BLaER1 treated with 17β-estradiol and CSF1 and Interleukin-3, amounts not matched to agents 10 nM and 100 nM (cell line): ENCODE measurements at regions not wholly inside any gene's neighbourhood (a gene's known extent, or its start where the extent isn't known, plus 50 kb on each side); places are given as distances from the start of the nearest gene placed in this dataset.
"Not testable (repeated sequence)": the region's sequence is repeated elsewhere in the genome, so short reads cannot be mapped to it uniquely, and the experiment has no call there.

Source experiments
- H3K27ac ChIP-seq, 11 experiments: shearing (Covaris generic); formaldehyde crosslinking; 2 replicates each; pipeline ENCODE4 v1.8.1; 2022
- H3K27me3 ChIP-seq, 11 experiments: shearing (Covaris generic); formaldehyde crosslinking; 2 replicates each; pipeline ENCODE4 v1.8.1; 2022
- H3K36me3 ChIP-seq, 11 experiments: shearing (Covaris generic); formaldehyde crosslinking; 2 replicates each; pipeline ENCODE4 v1.8.1; 2022
- H3K4me1 ChIP-seq, 10 experiments: shearing (Covaris generic); formaldehyde crosslinking; 2 replicates each; pipeline ENCODE4 v1.8.1; 2022
- H3K4me2 ChIP-seq, 11 experiments: shearing (Covaris generic); formaldehyde crosslinking; 2 replicates each; pipeline ENCODE4 v1.8.1; 2022
- H3K4me3 ChIP-seq, 10 experiments: shearing (Covaris generic); formaldehyde crosslinking; 2 replicates each; pipeline ENCODE4 v1.8.1; 2022
- H3K9ac ChIP-seq, 11 experiments: shearing (Covaris generic); formaldehyde crosslinking; 2 replicates each; pipeline ENCODE4 v1.8.1; 2022
- H3K9me3 ChIP-seq, 11 experiments: shearing (Covaris generic); formaldehyde crosslinking; replicated peaks in 1 of 11; 2 replicates each; pipeline ENCODE4 v1.8.1; 2022
- H4K20me1 ChIP-seq, 11 experiments: shearing (Covaris generic); formaldehyde crosslinking; 2 replicates each; pipeline ENCODE4 v1.8.1; 2022
- Cebpa-rat ChIP-seq, 11 experiments: shearing (Covaris generic); IDR thresholded peaks; 2 replicates each; pipeline ENCODE4 v1.8.1; 2022

DNA sequence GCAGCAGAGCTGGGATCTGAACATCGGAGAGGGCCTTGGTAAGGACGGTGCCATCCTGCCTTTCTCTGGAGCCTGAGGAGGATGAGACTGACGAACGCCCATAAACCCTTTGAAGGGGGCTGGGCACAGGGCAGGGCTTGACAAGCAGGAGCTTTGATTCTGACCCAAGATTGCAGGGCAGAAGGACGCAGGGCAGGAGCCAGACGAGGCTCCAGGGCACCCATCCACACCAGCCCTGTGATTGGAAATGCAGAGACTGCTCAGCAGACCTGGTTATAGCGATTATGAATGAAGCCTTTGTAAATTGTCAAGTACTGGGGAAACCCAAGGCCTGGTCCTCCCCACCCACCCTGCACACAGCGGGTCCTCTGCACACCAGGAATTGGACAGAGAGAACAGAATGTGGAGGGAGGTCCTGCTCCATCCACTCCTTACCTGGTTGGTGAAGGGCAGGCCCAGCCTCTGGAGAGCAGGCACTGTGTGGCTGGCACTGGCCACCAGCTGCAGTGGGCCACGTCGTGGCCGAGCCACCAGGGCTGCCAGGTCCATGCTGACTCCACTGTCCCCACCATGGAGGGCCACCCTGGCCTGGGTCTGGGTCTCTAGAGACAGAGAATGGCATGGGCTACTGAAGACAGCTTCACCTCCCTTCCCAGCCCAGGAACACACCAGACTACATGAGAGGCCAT is 68.8 kb downstream of the RMI2 start:
- TF ChIP-seq Cebpa-rat (IDR thresholded peaks at IDR 0.05), result no peak
- Histone ChIP-seq H3K27ac (no peak overlapping the region), H3K4me3 (no peak overlapping the region), H3K9me3 (peaks cover 0 to 5% (median 3%) of the 10 kb centered on the region in 11 experiments; a peak in 8 of 22 replicates), H4K20me1 (no peaks in the 10 kb centered on the region), H3K36me3 (no peaks in the 10 kb centered on the region), H3K4me1 (peaks cover 9 to 52% (median 39%) of the 10 kb centered on the region in 10 experiments), H3K4me2 (no peak overlapping the region), H3K9ac (no peak overlapping the region), H3K27me3 (no peaks in the 10 kb centered on the region)

- H3K4me3 ChIP-seq, result no peak overlapping the region
- no peak overlapping the region for H3K27ac ChIP-seq
- H3K36me3 ChIP-seq, result no peaks in the 10 kb centered on the region
- H3K4me1 ChIP-seq, result peaks cover 9 to 48% (median 34%) of the 10 kb centered on the region in 10 experiments
- no peaks in the 10 kb centered on the region for H3K27me3 ChIP-seq
- no peak for TF ChIP-seq Cebpa-rat (IDR thresholded peaks at IDR 0.05)
- H4K20me1 ChIP-seq, result no peaks in the 10 kb centered on the region
- peak overlapping the region in 6 of 11 experiments; percentile 1 to 37 (median 24); a peak in 7 of 22 replicates for H3K4me2 ChIP-seq
- H3K9me3 ChIP-seq, result peaks cover 0 to 5% (median 3%) of the 10 kb centered on the region in 11 experiments; a peak in 8 of 22 replicates
- H3K9ac ChIP-seq, result no peak overlapping the region
Observed at GRCh38 chr16:11414815-11415775, 69.8 kb downstream of the RMI2 start.

DNA sequence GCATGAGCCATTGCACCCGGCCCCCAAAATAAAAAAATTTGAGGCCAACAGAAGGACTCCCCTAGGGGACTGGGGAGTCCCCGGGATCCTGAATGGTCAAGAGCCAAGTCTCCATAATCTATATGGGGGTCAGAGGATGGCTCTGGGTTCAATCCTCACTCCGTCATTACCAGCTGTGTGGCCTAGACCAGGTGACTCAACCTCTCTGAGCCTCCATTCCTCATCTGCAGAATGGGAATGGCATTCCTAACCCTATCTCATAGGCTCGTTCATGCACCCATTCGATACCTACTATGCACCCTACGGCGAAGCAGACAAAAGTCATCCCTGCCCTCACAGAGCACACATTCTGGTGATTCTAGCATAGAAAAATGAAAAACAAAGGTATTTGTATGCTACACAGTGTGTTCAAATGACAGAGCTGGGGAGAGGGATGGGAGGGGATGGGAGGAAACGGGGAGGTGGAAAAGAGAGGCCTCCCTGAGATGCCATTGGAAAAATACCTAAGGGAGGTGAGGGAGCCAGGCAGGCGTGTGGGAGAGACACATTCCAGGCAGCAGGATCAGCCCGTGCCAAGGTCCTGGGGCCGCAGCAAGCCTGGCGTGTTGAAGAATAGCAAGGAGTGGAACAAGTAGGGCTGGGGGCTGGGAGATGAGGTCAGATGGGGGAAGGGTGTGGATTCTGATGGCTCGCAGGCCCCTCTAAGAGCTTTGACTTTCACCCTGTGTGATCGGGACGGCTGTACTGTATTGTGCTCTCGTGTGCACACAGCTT is 71.2 kb downstream of the RMI2 start:
- Histone ChIP-seq H3K4me2 (no peak overlapping the region), H4K20me1 (no peaks in the 10 kb centered on the region), H3K27ac (no peak overlapping the region), H3K36me3 (no peaks in the 10 kb centered on the region), H3K4me1 (peaks cover 0 to 39% (median 21%) of the 10 kb centered on the region in 10 experiments; a peak in 17 of 20 replicates), H3K9me3 (peaks cover 0 to 5% (median 3%) of the 10 kb centered on the region in 11 experiments; a peak in 9 of 22 replicates), H3K4me3 (no peak overlapping the region), H3K9ac (no peak overlapping the region), H3K27me3 (no peaks in the 10 kb centered on the region)
- TF ChIP-seq Cebpa-rat (IDR thresholded peaks at IDR 0.05), result no peak

- no peak for TF ChIP-seq Cebpa-rat (IDR thresholded peaks at IDR 0.05)
Observed at GRCh38 chr16:11417487-11417886, 72.2 kb downstream of the RMI2 start.

DNA sequence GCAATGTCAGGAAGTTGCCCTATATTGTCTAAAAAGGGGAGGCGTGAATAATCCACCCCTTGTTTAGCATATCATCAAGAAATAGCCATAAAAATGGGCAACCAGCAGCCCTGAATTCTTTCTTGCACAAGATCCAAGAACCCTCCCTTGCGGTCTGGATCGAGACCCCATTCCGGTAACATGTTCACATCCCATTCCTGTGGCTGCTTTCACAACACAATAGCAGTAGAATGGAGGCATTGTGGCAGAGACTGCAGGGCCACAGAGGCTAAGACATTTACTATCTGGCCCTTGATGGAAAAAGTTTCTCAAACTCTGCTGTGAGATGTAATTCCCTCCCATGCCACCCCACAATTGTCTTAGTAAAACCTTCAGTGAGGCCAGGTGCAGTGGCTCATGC is 73.2 kb downstream of the RMI2 start:
- peaks cover 7 to 42% (median 27%) of the 10 kb centered on the region in 10 experiments for H3K4me1 ChIP-seq
- H3K27me3 ChIP-seq, result 0 out of 22 replicates have a peak, but pooled peaks cover 0 to 4% (median 0%) of the 10 kb centered on the region in 11 experiments
- peaks cover 0 to 5% (median 3%) of the 10 kb centered on the region in 11 experiments; a peak in 9 of 22 replicates for H3K9me3 ChIP-seq
- TF ChIP-seq Cebpa-rat (IDR thresholded peaks at IDR 0.05), result no peak
- no peaks in the 10 kb centered on the region for H4K20me1 ChIP-seq
- no peak overlapping the region for H3K9ac ChIP-seq
- H3K27ac ChIP-seq, result no peak overlapping the region
- H3K4me2 ChIP-seq, result no peak overlapping the region
- H3K4me3 ChIP-seq, result no peak overlapping the region
- no peaks in the 10 kb centered on the region for H3K36me3 ChIP-seq

More at GRCh38 chr16:11417487-11417886, 72.2 kb downstream of the RMI2 start:
- Histone ChIP-seq H4K20me1 (no peaks in the 10 kb centered on the region), H3K4me1 (peaks cover 0 to 37% (median 17%) of the 10 kb centered on the region in 10 experiments; a peak in 15 of 20 replicates), H3K9ac (no peak overlapping the region), H3K27ac (no peak overlapping the region), H3K27me3 (no peaks in the 10 kb centered on the region), H3K9me3 (peaks cover 0 to 5% (median 3%) of the 10 kb centered on the region in 11 experiments; a peak in 9 of 22 replicates), H3K4me2 (no peak overlapping the region; a peak in 1 of 22 replicates), H3K36me3 (no peaks in the 10 kb centered on the region), H3K4me3 (no peak overlapping the region)

DNA sequence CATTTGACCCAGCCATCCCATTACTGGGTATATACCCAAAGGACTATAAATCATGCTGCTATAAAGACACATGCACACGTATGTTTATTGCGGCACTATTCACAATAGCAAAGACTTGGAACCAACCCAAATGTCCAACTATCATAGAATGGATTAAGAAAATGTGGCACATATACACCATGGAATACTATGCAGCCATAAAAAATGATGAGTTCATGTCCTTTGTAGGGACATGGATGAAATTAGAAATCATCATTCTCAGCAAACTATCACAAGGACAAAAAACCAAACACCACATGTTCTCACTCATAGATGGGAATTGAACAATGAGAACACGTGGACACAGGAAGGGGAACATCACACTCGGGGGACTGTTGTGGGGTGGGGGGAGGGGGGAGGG is 74.8 kb downstream of the RMI2 start:
- Histone ChIP-seq H3K4me1 (peaks cover 17 to 49% (median 37%) of the 10 kb centered on the region in 10 experiments), H3K27me3 (peaks cover 0 to 10% (median 0%) of the 10 kb centered on the region in 11 experiments; a peak in 1 of 22 replicates)
- not testable (repeated sequence) for H3K4me2 ChIP-seq, H3K9me3 ChIP-seq, H3K4me3 ChIP-seq, H3K27ac ChIP-seq, H3K36me3 ChIP-seq, H3K9ac ChIP-seq, H4K20me1 ChIP-seq

DNA sequence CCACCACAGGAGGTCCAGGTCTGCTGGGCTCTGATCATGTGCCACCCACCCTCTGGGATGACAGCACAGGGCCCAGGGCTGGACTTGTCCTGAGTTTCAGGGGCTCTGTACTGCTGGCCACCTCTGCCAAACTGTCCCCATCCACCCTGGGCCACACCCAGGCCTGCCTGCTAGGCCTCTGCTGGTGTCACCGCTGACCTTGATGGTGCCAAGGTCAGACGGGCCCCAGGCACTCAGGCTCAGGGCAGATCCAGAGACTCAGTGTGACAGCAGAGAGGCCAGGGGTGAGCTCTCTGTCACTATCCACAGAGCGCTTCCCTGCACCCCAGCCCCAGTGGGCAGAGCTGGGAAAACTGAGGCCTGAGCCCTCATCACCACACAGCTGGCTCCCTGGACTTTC is 75.6 kb downstream of the RMI2 start:
- Histone ChIP-seq H3K4me1 (peaks cover 17 to 45% (median 34%) of the 10 kb centered on the region in 10 experiments), H3K9ac (no peak overlapping the region), H3K27me3 (peaks cover 0 to 10% (median 0%) of the 10 kb centered on the region in 11 experiments; a peak in 1 of 22 replicates), H3K4me2 (no peak overlapping the region), H3K36me3 (no peaks in the 10 kb centered on the region), H4K20me1 (no peaks in the 10 kb centered on the region), H3K9me3 (peaks cover 0 to 5% (median 3%) of the 10 kb centered on the region in 11 experiments; a peak in 9 of 22 replicates), H3K4me3 (no peak overlapping the region), H3K27ac (0 out of 22 replicates have a peak overlapping the region, but pooled peaks of 2 of the 11 experiments have one; percentile 15 to 19)
- no peak for TF ChIP-seq Cebpa-rat (IDR thresholded peaks at IDR 0.05)
